HCT116 (cell line): ENCODE measurements at regions not wholly inside any gene's neighbourhood (a gene's known extent, or its start where the extent isn't known, plus 50 kb on each side); places are given as distances from the start of the nearest gene placed in this dataset.

Experiments
- ATAC-seq: fragments of 200-7000 bp; cut with Tn5 transposase; 2 replicates; pipeline ENCODE4 v1.9.1; 2020; ENCODE audit warnings: mild to moderate bottlenecking, moderate library complexity
- BruUV-seq: library from RNA; stranded (reverse); fragments of 400-500 nt; replicated peaks from 2 replicates; lab custom pipeline; 2021; lab: Mats Ljungman, UMichigan
- CTCF ChIA-PET: fragments of 300-600 bp; sonication (Branson Sonifier 250); formaldehyde crosslinking; loops from one replicate; lab custom pipeline; 2021; ENCODE audit warnings: antibody characterized with exemption; lab: Charles Lee
- POLR2A ChIA-PET: fragments of 300-600, 350-600 bp; sonication (Branson Sonifier 250); formaldehyde crosslinking; loops from one replicate; lab custom pipeline; 2021; ENCODE audit warnings: antibody characterized with exemption; lab: Charles Lee
- RAD21 ChIA-PET, 2 experiments: fragments of 300-600 bp; sonication (Branson Sonifier 250); formaldehyde crosslinking; loops; one replicate each; lab custom pipeline; 2023; ENCODE audit warnings: low total read pairs in 2 of 2; ENCODE audit not compliant: uncharacterized antibody in 2 of 2, unreplicated experiment in 2 of 2, low non-redundant PET in 1 of 2; lab: Charles Lee
- DNase-seq: peaks from one replicate; pipeline ENCODE4 v3.0.0-alpha.2; 2010; ENCODE audit warnings: low read depth, low spot score
- H2AFZ ChIP-seq: fragments of 200-600 bp; shearing (Covaris generic), sonication (generic); 2 replicates; pipeline ENCODE4 v1.6.1; 2017; ENCODE audit warnings: low read depth, mixed run types, mixed read lengths, antibody characterized with exemption, low read length; ENCODE audit not compliant: poor library complexity, severe bottlenecking
- H3K27ac ChIP-seq: 2 replicates; pipeline ENCODE4 v1.5.1; 2012; ENCODE audit warnings: low read depth, low read length
- H3K27me3 ChIP-seq: fragments of 200-600 bp; sonication (generic); 2 replicates; pipeline ENCODE4 v1.6.1; 2016; ENCODE audit warnings: mixed run types, low read length, mixed read lengths; ENCODE audit not compliant: insufficient read depth
- H3K36me3 ChIP-seq, 2 experiments: fragments of 200-500 bp in 1 of 2; fragments of 200-600 bp in 1 of 2; sonication (Bioruptor generic) in 1 of 2; sonication (generic) in 1 of 2; 2 replicates each; pipeline versions ENCODE4 v1.5.1 to v1.6.1; 2014 to 2016; ENCODE audit warnings: low read length in 2 of 2, inconsistent platforms in 1 of 2, mixed read lengths in 1 of 2, mixed run types in 1 of 2; ENCODE audit not compliant: insufficient read depth in 2 of 2, control insufficient read depth in 1 of 2
- H3K4me1 ChIP-seq, 2 experiments: fragments of 200-600 bp in 1 of 2; sonication (generic) in 1 of 2; 2 replicates each; pipeline versions ENCODE4 v1.5.1 to v1.6.1; 2012 to 2017; ENCODE audit warnings: low read length in 2 of 2, inconsistent platforms in 1 of 2, mild to moderate bottlenecking in 1 of 2, mixed read lengths in 1 of 2, mixed run types in 1 of 2, moderate library complexity in 1 of 2; ENCODE audit not compliant: insufficient read depth in 2 of 2, control insufficient read depth in 1 of 2
- H3K4me2 ChIP-seq: fragments of 200-600 bp; sonication (generic); 2 replicates; pipeline ENCODE4 v1.6.1; 2017; ENCODE audit warnings: mixed run types, low read length, mixed read lengths
- H3K4me3 ChIP-seq, 2 experiments: fragments of 200-600 bp in 1 of 2; sonication (generic) in 1 of 2; replicated peaks in 1 of 2; 2 replicates each; pipeline ENCODE4 v1.5.1; 2011 to 2016; ENCODE audit warnings: low read length in 2 of 2, control low read depth in 1 of 2, low read depth in 1 of 2, mild to moderate bottlenecking in 1 of 2, mixed read lengths in 1 of 2, mixed run types in 1 of 2
- H3K79me2 ChIP-seq: fragments of 200-600 bp; sonication (generic); 2 replicates; pipeline ENCODE4 v1.6.1; 2017; ENCODE audit warnings: mild to moderate bottlenecking, mixed run types, low read length, moderate library complexity, mixed read lengths; ENCODE audit not compliant: insufficient read depth
- H3K9ac ChIP-seq: fragments of 200-600 bp; sonication (generic); 2 replicates; pipeline ENCODE4 v1.6.1; 2016; ENCODE audit warnings: low read length, mixed read lengths
- H3K9me2 ChIP-seq: fragments of 200-600 bp; sonication (generic), shearing (Covaris generic); 2 replicates; pipeline ENCODE4 v1.6.1; 2017; ENCODE audit warnings: mixed run types, mild to moderate bottlenecking, moderate library complexity; ENCODE audit not compliant: insufficient read depth
- H3K9me3 ChIP-seq, 2 experiments: fragments of 200-500 bp in 1 of 2; fragments of 200-600 bp in 1 of 2; sonication (Bioruptor generic) in 1 of 2; sonication (generic) in 1 of 2; 2 replicates each; pipeline ENCODE4 v1.6.1; 2014 to 2017; ENCODE audit warnings: low read length in 2 of 2, mixed read lengths in 2 of 2, inconsistent platforms in 1 of 2, low read depth in 1 of 2, mild to moderate bottlenecking in 1 of 2, mixed run types in 1 of 2, moderate library complexity in 1 of 2; ENCODE audit not compliant: control insufficient read depth in 1 of 2, insufficient read depth in 1 of 2
- H4K20me1 ChIP-seq: fragments of 200-600 bp; sonication (generic), shearing (Covaris generic); 2 replicates; pipeline ENCODE4 v1.6.1; 2017; ENCODE audit warnings: mixed run types, mild to moderate bottlenecking, moderate library complexity; ENCODE audit not compliant: insufficient read depth
- CBX3 ChIP-seq: IDR thresholded peaks from 2 replicates; pipeline ENCODE4 v1.6.1; 2012; ENCODE audit warnings: low read depth
- CEBPB ChIP-seq: IDR thresholded peaks from 2 replicates; pipeline ENCODE4 v1.6.1; 2012; ENCODE audit warnings: low read depth
- RAD21 ChIP-seq: IDR thresholded peaks from 2 replicates; pipeline ENCODE4 v1.6.1; 2012; ENCODE audit warnings: low read depth, mild to moderate bottlenecking
- SP1 ChIP-seq: IDR thresholded peaks from 2 replicates; pipeline ENCODE4 v1.6.1; 2012; ENCODE audit warnings: low read depth
- intact Hi-C: fragments of 100-400 bp; cut with micrococcal nuclease; formaldehyde crosslinking; loops from 2 replicates; pipeline ENCODE4 v1.10.0; 2022
- TF ChIP-seq, protein P1 (sequence below), 3 experiments: fragments of 200-600 bp in 1 of 3; sonication (generic) in 1 of 3; IDR thresholded peaks in 2 of 3; conservative IDR thresholded peaks in 1 of 3; 2 replicates each; pipeline ENCODE4 v1.5.1; 2012 to 2017; ENCODE audit warnings: low read depth in 2 of 3, low read length in 2 of 3, antibody characterized with exemption in 1 of 3, borderline replicate concordance in 1 of 3, control low read depth in 1 of 3, mild to moderate bottlenecking in 1 of 3, mixed read lengths in 1 of 3, mixed run types in 1 of 3, moderate library complexity in 1 of 3; ENCODE audit not compliant: insufficient read depth in 1 of 3

- ATAC-seq (no peak), DNase-seq (no peak)
- Histone ChIP-seq H4K20me1 (no peaks in the 10 kb centered on the region), H3K27me3 (no peaks in the 10 kb centered on the region), H3K9me2 (no peaks in the 10 kb centered on the region), H3K9me3 (peaks cover 0 to 5% of the 10 kb centered on the region in 2 experiments; a peak in 2 of 4 replicates), H3K4me3 (no peak overlapping the region), H3K27ac (no peak overlapping the region), H3K4me2 (no peak overlapping the region), H3K79me2 (no peaks in the 10 kb centered on the region), H3K36me3 (no peaks in the 10 kb centered on the region), H3K9ac (no peak overlapping the region), H3K4me1 (no peaks in the 10 kb centered on the region), H2AFZ (no peak overlapping the region)
- ChIA-PET POLR2A (no interaction called here), CTCF (no interaction called here), RAD21 (no interaction called here)
- no TSS peak for BruUV-seq
- intact Hi-C loops, result no loop called here
- TF ChIP-seq CEBPB, result no peak
Measured at GRCh38 chr11:92540096-92540495, 315.5 kb downstream of the FAT3 start.

- H3K27me3 ChIP-seq, result no peaks in the 10 kb centered on the region
- BruUV-seq, result no TSS peak
- TF ChIP-seq CEBPB (no peak), RAD21 (no peak), CBX3 (no peak), SP1 (no peak)
- TF ChIP-seq, protein P1, sequence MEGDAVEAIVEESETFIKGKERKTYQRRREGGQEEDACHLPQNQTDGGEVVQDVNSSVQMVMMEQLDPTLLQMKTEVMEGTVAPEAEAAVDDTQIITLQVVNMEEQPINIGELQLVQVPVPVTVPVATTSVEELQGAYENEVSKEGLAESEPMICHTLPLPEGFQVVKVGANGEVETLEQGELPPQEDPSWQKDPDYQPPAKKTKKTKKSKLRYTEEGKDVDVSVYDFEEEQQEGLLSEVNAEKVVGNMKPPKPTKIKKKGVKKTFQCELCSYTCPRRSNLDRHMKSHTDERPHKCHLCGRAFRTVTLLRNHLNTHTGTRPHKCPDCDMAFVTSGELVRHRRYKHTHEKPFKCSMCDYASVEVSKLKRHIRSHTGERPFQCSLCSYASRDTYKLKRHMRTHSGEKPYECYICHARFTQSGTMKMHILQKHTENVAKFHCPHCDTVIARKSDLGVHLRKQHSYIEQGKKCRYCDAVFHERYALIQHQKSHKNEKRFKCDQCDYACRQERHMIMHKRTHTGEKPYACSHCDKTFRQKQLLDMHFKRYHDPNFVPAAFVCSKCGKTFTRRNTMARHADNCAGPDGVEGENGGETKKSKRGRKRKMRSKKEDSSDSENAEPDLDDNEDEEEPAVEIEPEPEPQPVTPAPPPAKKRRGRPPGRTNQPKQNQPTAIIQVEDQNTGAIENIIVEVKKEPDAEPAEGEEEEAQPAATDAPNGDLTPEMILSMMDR (IDR thresholded peaks at IDR 0.05 in 2 of 3, conservative IDR thresholded peaks at IDR 0.05 in 1 of 3; ENCODE audit: borderline replicate concordance in 1 of 3, insufficient read depth in 1 of 3, low read depth in 2 of 3, low read length in 2 of 3), result no peak
- TF ChIP-seq, all 23 proteins: peak for 0
- Histone ChIP-seq H2AFZ (no peak overlapping the region), H3K27ac (no peak overlapping the region), H4K20me1 (no peaks in the 10 kb centered on the region), H3K79me2 (no peaks in the 10 kb centered on the region), H3K4me1 (no peaks in the 10 kb centered on the region), H3K4me2 (no peak overlapping the region), H3K9ac (no peak overlapping the region), H3K9me2 (no peaks in the 10 kb centered on the region), H3K9me3 (peaks cover 0 to 13% of the 10 kb centered on the region in 2 experiments; a peak in 2 of 4 replicates), H3K36me3 (no peaks in the 10 kb centered on the region), H3K4me3 (no peak overlapping the region)
- RAD21 ChIA-PET, result no interaction called here
- DNase-seq, result no peak
- intact Hi-C loops, result no loop called here
- CTCF ChIA-PET, result no interaction called here
- no peak for ATAC-seq
- POLR2A ChIA-PET, result no interaction called here
Measured at GRCh38 chr11:92545906-92546471, 321.4 kb downstream of the FAT3 start.
